ENCODE measurements at regions not wholly inside any gene's neighbourhood (a gene's known extent, or its start where the extent isn't known, plus 50 kb on each side); places are given as distances from the start of the nearest gene placed in this dataset.
"Not testable (repeated sequence)": the region's sequence is repeated elsewhere in the genome, so short reads cannot be mapped to it uniquely, and the experiment has no call there.

DNA sequence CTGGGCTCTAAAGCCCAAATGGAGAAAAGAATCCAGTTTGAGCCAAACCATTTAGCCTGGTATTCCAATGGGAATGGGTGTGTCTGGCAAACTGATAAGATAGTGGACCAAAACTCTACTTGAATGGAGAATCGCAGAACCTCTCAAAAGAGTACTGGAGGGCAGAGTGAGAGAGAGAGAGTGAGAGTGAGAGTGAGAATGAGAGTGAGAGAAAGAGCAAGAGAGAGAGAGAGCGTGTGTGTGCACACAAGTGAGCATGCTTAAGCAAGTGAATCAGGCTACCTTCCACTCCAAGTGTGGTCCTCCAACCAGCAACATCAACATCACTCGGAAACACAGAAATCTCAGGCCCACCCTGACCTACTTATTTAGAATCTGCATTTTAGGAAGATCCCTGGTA, 58.8 kb downstream of the UQCRFS1 start:
- DNase-seq (ENCODE audit: low spot score), result no peak

DNA sequence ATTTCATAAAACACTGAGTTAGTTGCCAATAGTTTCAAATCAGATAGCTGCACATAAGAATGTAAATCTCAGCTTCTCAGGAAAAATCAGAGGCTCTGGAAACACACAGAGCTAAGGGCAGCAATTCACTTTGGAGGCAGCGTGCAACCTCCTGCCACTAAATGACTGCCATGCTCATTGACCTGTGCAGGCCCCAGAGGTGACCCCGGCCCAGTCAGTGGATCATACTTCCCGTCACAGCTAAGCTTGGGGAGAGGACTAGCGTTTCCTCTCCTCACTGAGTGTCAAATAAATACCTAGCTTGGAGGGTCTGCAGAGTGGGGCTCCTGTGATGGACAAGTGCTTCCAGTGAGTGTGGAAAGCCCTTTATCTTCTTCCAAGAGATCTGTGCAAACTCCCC, 67.2 kb downstream of the UQCRFS1 start:
- DNase-seq (ENCODE audit: low spot score), result no peak

DNA sequence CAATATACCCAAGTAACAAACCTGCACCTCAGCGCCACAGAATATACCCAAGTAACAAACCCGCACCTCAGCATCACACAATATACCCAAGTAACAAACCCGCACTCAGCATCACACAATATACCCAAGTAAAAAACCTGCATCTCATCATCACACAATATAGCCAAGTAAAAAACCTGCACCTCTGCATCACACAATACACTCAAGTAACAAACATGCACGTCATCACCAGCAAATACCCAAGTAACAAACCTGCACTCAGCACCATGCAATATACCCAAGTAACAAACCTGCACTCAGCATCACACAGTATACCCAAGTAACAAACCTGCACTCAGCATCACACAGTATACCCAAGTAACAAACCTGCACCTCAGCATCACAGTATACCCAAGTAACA, 69.8 kb downstream of the UQCRFS1 start:
- no peak for DNase-seq (ENCODE audit: low spot score)

DNA sequence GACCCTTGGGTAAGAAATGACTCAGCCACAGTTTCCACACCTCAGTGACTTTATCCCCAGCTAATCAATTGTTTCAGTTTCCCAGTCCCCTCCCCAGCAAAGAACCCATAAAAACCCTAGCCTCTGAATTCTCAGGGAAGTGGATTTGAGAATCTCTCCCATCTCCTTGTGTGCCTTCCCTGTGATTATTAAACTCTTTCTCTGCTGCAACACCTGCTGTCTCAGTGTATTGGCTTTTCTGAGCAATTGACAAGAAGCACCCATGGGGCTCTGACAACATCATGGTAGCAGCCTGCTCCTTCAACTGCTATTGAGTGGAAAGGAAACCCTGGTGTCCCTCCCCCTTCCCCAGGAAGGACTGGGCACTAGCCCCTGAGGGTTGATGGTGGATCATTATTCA, 73.7 kb downstream of the UQCRFS1 start:
- no peak for DNase-seq (ENCODE audit: low spot score)

DNA sequence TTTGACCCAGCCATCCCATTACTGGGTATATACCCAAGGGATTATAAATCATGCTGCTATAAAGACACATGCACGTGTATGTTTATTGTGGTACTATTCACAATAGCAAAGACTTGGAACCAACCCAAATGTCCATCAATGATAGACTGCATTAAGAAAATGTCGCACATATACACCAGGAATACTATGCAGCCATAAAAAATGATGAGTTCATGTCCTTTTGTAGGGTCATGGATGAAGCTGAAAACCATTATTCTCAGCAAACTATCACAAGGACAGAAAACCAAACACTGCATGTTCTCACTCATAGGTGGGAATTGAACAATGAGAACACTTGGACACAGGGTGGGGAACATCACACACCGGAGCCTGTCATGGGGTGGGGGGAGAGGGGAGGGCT, 74.7 kb downstream of the UQCRFS1 start:
- not testable (repeated sequence) for DNase-seq (ENCODE audit: low spot score)

DNA sequence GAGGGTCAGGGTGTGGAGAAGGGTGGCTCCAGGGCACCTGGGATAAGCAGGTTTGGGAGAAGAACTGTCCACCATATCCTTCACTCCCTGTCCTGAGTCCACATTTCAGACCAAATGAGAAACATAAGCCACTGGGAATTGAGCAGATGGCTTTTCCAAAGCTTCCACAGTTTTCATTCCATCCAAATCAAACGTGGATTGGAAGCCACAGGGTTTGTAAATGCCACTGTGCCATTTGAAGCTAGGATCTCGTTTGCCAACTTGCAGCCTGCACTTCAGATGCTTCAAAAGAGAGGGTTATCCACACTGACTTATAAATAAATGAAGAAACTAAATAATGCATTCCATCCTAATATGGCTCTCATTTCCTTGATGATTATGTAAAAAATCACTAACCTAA, 81.5 kb downstream of the UQCRFS1 start:
- DNase-seq (ENCODE audit: low spot score), result no peak

DNA sequence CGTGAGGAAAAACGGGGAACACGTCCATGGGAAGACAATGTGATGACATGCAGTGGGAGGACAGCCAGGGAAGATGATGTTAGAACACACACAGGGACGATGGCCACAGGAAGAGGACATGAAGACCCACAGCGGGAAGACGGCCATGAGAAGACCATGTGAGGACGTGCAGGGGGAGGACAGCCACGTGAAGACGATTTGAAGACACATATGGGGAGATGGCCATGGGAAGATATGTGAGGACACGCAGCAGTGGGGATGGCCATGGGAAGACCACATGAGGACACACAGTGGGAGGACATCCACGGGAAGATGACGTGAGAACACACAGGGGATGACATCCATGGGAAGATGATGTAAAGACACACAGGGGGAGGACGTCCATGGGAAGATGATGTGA, 83.8 kb downstream of the UQCRFS1 start:
- DNase-seq (ENCODE audit: low spot score), result no peak

DNA sequence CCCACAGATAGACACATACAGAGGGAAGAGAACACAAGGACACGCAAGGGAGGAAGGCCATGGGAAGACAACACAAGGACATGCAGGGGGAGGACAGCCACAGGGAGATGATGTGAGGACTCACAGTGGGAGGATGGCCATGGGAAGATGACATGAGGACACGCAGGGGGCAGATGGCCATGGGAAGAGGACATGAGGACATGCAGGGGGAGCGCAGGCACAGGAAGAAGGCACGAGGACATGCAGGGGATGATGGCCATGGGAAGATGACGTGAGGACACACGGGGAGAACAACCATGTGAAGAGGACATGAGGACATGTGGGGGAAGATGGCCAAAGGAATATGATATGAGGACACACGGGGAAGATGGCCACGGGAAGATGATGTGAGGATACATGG, 84.7 kb downstream of the UQCRFS1 start:
- no peak for DNase-seq (ENCODE audit: low spot score)

DNA sequence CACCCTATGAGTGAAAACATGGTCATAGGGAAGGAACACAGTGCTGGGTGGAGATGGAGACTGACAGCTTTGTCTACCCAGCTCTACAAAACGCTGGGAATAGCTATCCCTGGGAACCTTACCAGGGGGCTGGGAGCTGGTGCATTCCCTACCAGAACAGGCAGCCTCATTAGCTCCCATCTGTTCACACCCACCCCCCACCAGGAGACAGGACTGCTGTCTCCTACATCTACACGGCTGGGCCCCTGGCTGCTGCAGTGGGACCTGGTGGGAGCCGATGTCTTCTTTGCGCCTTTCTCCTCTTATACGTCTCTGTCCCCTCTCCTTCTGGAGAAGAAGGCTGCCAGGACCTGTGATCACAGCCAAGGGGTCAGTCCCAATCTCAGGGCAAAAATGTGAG, 90.8 kb downstream of the UQCRFS1 start:
- DNase-seq (ENCODE audit: low spot score), result no peak

DNA sequence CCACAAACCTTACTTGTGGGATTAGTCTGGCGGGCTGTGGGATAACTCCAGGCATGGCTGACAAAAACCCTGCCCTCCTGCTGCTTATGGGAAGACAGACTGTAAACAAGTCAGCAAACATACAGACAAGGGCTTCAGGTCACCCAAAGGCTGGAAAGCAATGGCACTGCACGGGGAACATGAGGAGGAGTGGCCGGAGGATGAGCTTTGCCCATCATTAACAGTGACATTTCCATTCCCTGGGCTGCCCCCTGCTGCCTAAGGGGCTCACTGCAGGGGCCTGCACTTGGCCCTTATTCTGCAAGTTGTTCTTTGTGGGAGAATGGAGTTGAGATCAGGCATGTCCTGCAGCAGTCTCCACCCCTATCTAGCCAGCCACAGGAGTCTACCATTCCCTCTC, 91.3 kb downstream of the UQCRFS1 start:
- peak; percentile 34 for DNase-seq (ENCODE audit: low spot score)

DNA sequence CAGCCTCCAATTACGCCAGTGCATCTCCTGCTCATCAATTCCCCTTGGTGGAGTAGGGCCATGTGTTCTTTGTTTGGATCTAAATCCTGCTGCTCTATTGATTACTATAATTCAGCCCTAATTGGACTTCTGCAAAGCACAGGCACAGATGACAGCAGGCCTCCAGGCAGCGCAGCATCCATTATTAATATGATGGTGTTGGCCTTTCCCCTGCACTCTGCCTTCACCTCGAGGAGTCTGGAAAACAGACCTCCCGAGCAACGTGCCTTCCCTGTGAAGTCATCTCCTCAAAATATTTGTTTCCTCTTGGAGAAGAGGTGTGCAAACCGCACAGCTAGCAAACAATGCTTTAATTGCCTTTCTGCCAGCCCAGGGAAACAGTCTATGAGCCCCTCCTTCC, 92.5 kb downstream of the UQCRFS1 start:
- peak; percentile 6 for DNase-seq (ENCODE audit: low spot score)

DNA sequence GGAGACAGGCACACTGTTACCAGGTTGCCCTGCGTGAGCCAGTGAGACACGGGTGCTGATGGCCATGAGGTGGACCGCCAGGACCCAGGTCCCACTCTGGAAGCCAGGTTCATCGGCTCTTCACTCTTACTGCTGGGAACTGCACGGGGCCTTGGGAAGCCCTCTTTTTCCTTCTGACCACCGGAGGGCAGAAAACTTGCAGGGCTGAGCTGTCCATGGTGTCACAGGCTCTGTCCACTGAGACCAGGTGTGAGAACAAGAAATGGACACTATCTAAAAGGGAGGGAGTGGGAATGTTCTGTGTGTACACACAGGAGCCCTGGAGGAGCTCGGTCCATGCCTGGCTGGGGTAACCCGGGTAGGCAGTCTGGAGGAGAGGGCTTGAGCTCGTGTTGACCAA, 93.4 kb downstream of the UQCRFS1 start:
- peak; percentile 34 for DNase-seq (ENCODE audit: low spot score)

DNA sequence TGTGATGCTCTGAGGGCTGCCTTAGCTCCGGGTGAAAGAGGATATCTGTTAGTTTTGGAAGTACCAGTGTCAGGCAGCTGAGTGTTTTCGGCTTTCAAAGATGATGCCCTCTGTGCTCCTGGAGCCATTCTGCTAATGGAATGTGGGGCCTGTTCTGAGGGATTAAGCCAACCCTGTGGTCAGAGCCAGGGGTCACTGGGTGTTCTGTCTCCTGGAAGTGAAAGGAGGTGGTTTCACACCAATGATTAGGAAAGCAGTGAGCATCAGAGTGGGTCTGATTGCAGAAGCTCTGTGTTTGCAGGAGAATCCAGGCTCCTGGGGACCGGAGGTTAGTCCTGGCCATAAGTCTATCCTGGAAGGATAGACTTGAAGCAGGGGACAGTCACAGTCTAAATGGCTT, 94.6 kb downstream of the UQCRFS1 start:
- peak; percentile 3 for DNase-seq (ENCODE audit: low spot score)

DNA sequence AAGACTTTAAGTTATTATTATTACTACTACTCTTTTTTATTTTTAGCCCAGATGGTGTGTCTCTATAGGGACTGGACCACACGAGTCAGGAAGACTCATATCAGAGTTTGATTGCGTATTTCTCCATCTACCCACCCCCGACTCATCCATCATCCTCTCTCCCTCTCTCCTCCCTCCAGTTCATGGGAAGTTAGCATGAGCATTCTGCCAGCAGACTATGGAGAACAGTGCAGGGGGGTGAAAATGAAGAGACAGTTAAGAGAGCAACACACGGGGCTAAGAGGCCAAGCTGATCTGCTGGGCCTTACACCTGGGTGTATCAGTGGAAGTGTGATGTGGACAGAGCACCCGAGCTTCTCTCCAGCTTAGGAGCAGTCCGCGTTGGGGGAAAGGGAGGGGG, 95.0 kb downstream of the UQCRFS1 start:
- DNase-seq (ENCODE audit: low spot score), result no peak

DNA sequence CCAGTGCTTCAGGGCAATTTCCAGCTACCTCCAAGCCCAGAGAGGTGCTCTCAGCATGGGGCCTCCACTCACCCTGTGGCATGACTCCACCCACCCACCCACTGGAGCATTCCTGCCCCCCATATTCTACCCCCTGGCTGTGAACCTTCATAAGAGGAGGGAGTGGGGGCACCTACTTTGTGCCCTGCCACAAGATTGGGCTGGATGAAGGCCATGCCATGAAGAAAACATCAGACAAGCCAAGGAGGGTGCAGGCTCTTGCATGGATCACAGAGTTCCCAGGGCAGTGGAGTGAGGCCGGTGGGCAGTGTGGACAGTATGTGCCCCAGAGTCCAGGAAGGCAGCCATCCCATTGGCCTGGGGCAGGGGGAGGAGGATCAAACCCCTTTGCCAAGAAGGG, 97.8 kb downstream of the UQCRFS1 start:
- no peak for DNase-seq (ENCODE audit: low spot score)

DNA sequence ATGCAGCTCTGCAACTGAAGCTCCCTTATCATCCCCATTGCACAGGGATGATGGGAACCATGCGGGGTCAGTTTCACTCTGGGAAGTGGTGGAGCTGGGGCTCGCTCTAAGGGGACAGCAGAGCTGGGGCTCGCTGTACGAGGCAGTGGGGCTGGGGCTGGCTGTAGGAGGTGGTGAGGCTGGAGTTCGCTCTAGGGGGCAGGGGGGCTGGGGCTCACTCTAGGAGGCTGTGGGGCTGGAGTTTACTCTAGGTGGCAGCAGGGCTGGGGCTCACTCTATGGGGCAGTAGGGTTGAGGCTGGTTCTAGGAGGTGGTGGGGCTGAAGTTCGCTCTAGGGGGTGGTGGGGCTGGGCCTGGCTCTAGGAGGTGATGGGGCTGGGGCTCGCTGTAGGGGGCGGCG, 99.1 kb downstream of the UQCRFS1 start:
- DNase-seq (ENCODE audit: low spot score), result no peak

DNA sequence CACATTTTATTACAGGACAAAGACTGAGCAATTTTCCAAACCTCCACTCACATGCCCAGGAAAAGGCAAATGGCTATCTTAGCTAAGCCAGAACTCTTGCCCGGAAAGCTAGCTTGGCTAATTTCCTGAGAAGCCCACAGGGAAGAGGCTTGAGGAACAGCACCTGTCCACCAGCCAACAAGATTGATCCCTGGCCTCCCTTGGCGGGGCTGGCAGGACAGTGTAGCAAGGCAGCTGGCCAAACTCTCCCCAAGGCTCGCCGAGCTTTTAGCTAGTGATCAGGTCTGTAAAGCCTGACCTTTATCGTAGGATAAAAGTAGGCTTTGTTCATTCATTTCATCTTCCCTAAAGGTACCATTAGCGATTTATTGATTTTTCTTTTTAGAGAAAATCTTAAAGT, 101.4 kb downstream of the UQCRFS1 start:
- no peak for DNase-seq (ENCODE audit: low spot score)

DNA sequence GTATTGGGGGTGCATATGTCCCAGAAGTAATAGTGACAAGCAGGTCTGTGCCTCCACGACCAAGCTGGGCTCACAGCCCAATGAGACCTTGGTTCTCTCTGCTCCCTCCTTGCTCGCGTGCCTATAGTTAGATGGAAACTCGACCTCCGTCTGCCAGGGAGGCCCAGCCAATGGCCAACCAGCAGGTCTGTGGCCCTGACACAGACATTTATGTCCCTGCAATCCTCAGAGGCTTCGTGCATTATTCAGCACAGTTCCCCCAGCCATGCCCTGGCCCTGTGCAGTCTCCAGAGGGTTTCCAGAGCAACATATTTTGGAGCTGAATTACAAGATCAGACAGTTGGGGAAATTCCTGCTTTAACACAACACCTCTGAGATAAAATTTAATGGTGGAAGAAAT, 105.1 kb downstream of the UQCRFS1 start:
- DNase-seq (ENCODE audit: low spot score), result no peak

DNA sequence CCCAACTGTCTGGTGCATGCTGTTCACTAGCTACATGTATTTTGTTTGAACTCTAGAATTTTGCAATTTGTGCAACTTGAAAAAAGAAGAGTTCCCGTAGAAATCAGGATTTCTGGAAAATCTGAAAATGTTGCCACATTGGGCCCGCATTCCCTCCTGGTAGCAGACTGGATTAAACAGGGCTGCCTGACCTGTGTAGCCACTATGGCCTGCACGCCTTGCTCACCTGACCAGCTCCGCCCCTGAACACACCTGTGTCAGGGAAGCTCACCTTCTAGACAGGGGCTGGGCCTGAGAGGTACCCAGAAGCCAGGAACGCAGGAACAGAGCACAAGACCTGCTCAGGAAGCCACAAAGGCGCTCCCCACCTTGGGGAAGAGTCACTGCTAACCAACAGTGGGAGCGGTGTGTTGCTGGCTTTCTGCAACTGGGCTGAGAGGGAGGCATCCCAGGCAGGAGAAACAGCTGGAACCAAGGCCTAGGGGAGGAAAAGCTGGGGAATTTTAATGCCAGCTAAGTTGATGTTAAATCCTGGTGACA, 106.5 kb downstream of the UQCRFS1 start:
- DNase-seq (ENCODE audit: low spot score), result no peak

DNA sequence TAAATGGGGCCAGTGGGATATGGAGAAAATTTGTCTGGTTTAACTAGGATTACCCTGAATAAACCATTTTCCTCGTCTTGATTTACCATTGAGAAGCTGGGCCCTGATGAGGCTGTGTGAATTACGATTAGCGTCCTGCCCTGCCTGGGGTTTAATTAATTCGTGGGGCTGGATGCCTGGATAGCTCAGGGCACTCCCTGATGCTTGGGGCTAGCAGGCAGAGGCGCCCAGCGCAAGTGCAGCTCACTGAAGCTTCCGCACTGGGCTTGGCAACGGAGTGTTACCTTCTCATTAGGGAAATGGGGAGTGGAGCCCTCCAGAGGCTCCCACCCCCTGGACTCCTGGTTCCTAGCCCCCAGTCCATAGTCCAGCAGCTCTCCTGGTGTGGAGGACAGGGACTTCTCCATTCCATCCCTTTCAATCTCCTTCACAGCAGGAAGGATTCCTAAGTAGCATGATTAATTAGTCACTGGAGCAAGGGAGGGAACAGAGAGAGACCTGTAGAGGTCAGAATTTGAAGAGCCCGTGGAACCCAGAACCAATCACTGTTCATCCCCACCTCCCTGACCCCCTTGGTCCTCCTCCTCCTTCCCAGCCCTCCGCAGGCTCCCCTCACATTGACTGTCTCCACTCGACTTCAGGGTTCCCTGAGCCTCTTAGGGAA, 107.2 kb downstream of the UQCRFS1 start:
- DNase-seq (ENCODE audit: low spot score), result no peak

DNA sequence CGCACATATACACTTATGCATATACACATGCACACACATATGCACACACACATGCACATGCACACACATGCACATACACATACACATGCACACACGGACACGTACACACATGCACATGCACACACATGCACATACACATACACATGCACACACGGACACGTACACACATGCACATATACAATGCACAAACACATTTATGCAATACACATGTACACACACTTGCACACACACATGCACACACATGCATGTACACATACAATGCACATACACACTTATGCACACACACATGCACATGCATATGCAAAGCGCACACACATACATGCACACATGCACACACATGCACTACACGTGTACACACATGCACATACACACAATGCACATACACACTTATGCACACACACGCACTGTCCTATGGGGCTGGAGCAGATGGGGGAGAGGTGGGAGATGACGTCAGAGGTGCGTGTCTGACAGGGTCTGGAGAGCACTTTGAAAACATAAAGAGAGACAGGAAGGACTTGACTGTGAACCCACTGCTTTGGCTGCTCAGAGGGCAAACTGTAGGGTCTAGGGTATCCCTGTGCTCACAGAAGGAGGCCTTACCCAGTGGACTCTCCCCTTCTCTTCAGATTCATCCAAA, 108.2 kb downstream of the UQCRFS1 start:
- DNase-seq (ENCODE audit: low spot score), result no peak

DNA sequence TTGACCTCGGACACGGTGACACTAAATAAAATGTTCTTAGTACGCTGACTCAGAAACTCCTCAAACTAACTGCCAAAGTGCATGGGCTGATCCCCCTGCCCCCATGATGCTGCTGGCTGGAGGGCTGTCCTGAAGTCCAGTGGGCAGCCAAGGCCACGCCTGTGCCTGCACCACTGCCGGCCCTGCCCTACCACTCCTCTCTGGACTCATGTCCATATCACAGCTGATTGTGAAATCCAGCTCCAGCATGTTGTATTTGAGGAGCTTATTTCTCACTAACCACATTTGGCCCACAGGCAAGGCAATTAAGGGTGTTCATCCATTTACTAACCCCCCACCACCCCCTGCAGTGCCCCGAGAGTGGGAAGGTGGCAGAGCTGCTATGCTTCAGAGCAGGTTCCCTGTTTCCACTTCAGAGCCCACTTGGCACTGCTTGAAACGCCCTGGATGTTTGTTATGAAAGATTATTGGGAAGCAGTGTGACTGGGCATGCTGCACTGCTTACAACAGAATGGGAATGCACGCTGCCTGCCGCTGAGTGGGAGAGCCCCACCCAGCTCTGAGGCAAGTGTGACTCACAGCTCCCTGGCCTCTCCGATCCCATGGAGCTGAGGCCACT, 114.0 kb downstream of the UQCRFS1 start:
- DNase-seq (ENCODE audit: low spot score), result peak; percentile 97

DNA sequence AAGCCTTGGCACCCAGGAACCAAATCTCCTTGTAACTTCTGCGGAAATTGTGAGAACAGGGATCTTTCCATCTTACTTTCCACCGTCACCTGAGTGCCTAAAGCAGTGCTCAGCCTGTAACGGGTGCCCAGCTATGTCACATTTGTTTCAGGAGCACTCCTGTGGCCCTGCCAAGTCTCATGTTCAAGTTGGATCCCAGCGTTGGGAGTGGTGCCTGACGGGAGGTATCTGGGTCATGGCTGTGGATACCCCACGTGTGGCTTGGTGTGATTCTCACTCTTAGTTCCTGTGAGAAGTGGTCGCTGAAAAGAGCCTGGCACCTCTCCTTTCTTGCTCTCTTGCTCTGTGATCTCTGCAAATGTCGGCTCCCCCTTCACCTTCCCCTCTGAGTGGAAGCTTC, 114.9 kb downstream of the UQCRFS1 start:
- no peak for DNase-seq (ENCODE audit: low spot score)

DNA sequence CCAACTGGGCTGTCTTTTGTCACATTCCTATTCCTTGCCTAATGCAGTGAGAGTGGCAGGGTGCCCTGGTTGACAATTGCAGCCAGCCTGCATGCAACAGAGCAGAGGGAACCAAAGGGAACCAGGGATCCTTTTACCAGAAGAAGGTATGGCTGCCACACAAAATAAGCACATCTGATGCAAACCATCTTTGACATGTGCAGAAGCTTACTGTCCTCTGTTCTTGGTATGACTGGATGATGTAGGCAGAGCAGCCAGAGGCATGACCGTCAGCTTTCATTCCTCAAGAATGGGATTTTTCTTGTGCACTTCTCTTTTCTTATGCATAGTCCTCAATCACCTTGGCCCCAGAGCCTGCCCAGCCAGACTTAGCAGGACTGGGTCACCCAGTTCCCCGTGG, 116.1 kb downstream of the UQCRFS1 start:
- no peak for DNase-seq (ENCODE audit: low spot score)

Data from kidney tubule cell (primary cell).